ENCODE measurements at regions not wholly inside any gene's neighbourhood (a gene's known extent, or its start where the extent isn't known, plus 50 kb on each side); places are given as distances from the start of the nearest gene placed in this dataset.

GRCh38 chr17:34726536-34727384, 147.4 kb downstream of the TMEM132E start:
- no peaks in the 10 kb centered on the region for H3K79me2 ChIP-seq (replicated peaks; ENCODE audit: insufficient read depth)
- DNase-seq (ENCODE audit: low spot score) (no peak), ATAC-seq (no peak)
- Mint-ChIP-seq H3K9me3 (peaks cover 5% of the 10 kb centered on the region; the same call in 2 of the 3 replicates), H3K4me1 (peaks cover 6% of the 10 kb centered on the region; the same call in 2 of the 3 replicates), H3K36me3 (ENCODE audit: low read depth) (no peaks in the 10 kb centered on the region; the same call in 1 of the 3 replicates), H3K4me3 (no peak overlapping the region), H3K27ac (no peak overlapping the region; the same call in 1 of the 2 replicates), H3K27me3 (ENCODE audit: insufficient read depth, low read depth, poor library complexity) (peaks cover 6% of the 10 kb centered on the region)
- H3K4me1 ChIP-seq (ENCODE audit: insufficient read depth) = no peaks in the 10 kb centered on the region
- no peak for TF ChIP-seq NANOG (IDR thresholded peaks at IDR 0.05; ENCODE audit: borderline replicate concordance)
- TF ChIP-seq EZH2phosphoT487 (IDR thresholded peaks at IDR 0.05; ENCODE audit: unreplicated experiment) = no peak
- TF ChIP-seq ZNF114 (CRISPR knock-in tag; IDR thresholded peaks at IDR 0.05) = no peak
- TF ChIP-seq CREB1 (CRISPR knock-in tag; IDR thresholded peaks at IDR 0.05; ENCODE audit: low read depth) = no peak
- TF ChIP-seq ZNF462 (CRISPR knock-in tag; IDR thresholded peaks at IDR 0.05) = no peak
- TF ChIP-seq ETS1 (IDR thresholded peaks at IDR 0.05) = no peak
- no peak for TF ChIP-seq POLR2AphosphoS5 (IDR thresholded peaks at IDR 0.05; ENCODE audit: low read depth)
- TF ChIP-seq ZNF331 (CRISPR knock-in tag; IDR thresholded peaks at IDR 0.05; ENCODE audit: low read depth) = no peak
- TF ChIP-seq JUNB (IDR thresholded peaks at IDR 0.05; ENCODE audit: unreplicated experiment) = no peak
- no peaks in the 10 kb centered on the region for H3K27me3 ChIP-seq (ENCODE audit: insufficient read depth)
- no peaks in the 10 kb centered on the region for H3K9me2 ChIP-seq (ENCODE audit: insufficient read depth)
- no peaks in the 10 kb centered on the region for H3F3A ChIP-seq (replicated peaks; ENCODE audit: low read depth)
- no peak overlapping the region for H3K4me2 ChIP-seq
- no peaks in the 10 kb centered on the region for H4K20me1 ChIP-seq (replicated peaks; ENCODE audit: insufficient read depth)
- no peak overlapping the region for H3K27ac ChIP-seq (ENCODE audit: low read depth)
- H3K36me3 ChIP-seq (ENCODE audit: insufficient read depth) = no peaks in the 10 kb centered on the region
- no peak overlapping the region for H3K4me3 ChIP-seq
- no peak overlapping the region for H2AFZ ChIP-seq
